Stomach (tissue), 4 donors: ENCODE measurements at regions not wholly inside any gene's neighbourhood (a gene's known extent, or its start where the extent isn't known, plus 50 kb on each side); places are given as distances from the start of the nearest gene placed in this dataset.

Experiments
- EP300 ChIP-seq: sonication (generic); formaldehyde crosslinking; IDR thresholded peaks from one replicate; pipeline ENCODE4 v1.6.1; 2017; ENCODE audit warnings: antibody characterized with exemption
- POLR2A ChIP-seq, 4 donors: fragments of 450-650 bp; IDR thresholded peaks; one replicate each; pipeline ENCODE4 v1.6.1; 2016; ENCODE audit warnings: antibody characterized with exemption in 4 of 4, control low read depth in 2 of 4, mild to moderate bottlenecking in 1 of 4, moderate library complexity in 1 of 4
- POLR2AphosphoS5 ChIP-seq, 3 donors: sonication (generic); formaldehyde crosslinking; IDR thresholded peaks; one replicate each; pipeline ENCODE4 v1.6.1; 2016; ENCODE audit warnings: antibody characterized with exemption in 3 of 3
- TF ChIP-seq, protein P1 (sequence below), 7 experiments: fragments of 450-650 bp in 4 of 7; fragments of 200-600 bp in 3 of 7; sonication (generic) in 3 of 7; IDR thresholded peaks; one replicate each; pipeline ENCODE4 v1.5.1; 2016 to 2019; ENCODE audit warnings: antibody characterized with exemption in 7 of 7, control low read depth in 2 of 7, mild to moderate bottlenecking in 1 of 7

DNA sequence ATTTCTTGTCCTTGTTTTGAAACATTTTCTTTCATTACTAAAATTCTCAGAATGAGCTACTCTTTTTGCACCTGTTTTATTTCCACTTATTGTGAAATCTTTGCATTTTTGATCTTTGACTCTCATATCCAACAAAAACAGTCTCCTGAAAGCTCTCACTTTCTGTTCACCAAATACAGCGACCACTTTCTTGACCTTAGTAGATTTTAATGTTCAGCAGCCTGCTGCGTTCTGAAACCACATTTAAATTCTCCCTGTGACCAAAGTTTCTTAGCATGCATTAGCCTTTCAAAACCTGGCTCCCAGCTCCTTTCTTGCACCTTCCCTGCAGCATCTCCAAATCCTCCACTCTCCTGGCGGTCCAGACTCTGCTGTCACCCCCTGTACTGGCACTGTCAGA lies 404.4 kb upstream of the PDE3A start:
- TF ChIP-seq POLR2AphosphoS5 (IDR thresholded peaks at IDR 0.05) (no peak), POLR2A (IDR thresholded peaks at IDR 0.05) (no peak), EP300 (no peak)
- TF ChIP-seq, protein P1, sequence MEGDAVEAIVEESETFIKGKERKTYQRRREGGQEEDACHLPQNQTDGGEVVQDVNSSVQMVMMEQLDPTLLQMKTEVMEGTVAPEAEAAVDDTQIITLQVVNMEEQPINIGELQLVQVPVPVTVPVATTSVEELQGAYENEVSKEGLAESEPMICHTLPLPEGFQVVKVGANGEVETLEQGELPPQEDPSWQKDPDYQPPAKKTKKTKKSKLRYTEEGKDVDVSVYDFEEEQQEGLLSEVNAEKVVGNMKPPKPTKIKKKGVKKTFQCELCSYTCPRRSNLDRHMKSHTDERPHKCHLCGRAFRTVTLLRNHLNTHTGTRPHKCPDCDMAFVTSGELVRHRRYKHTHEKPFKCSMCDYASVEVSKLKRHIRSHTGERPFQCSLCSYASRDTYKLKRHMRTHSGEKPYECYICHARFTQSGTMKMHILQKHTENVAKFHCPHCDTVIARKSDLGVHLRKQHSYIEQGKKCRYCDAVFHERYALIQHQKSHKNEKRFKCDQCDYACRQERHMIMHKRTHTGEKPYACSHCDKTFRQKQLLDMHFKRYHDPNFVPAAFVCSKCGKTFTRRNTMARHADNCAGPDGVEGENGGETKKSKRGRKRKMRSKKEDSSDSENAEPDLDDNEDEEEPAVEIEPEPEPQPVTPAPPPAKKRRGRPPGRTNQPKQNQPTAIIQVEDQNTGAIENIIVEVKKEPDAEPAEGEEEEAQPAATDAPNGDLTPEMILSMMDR (IDR thresholded peaks at IDR 0.05), result no peak
